Inflammatory macrophage (primary cell): ENCODE measurements at regions not wholly inside any gene's neighbourhood (a gene's known extent, or its start where the extent isn't known, plus 50 kb on each side); places are given as distances from the start of the nearest gene placed in this dataset.
"Not testable (repeated sequence)": the region's sequence is repeated elsewhere in the genome, so short reads cannot be mapped to it uniquely, and the experiment has no call there.

Experiments
- DNase-seq, 2 donors: peaks; one replicate each; pipeline ENCODE4 v3.0.0-alpha.2; 2020 to 2022

GRCh38 chr12:42910656-42911055 lies 321.1 kb upstream of the PRICKLE1 start:
- no peak for DNase-seq

DNA sequence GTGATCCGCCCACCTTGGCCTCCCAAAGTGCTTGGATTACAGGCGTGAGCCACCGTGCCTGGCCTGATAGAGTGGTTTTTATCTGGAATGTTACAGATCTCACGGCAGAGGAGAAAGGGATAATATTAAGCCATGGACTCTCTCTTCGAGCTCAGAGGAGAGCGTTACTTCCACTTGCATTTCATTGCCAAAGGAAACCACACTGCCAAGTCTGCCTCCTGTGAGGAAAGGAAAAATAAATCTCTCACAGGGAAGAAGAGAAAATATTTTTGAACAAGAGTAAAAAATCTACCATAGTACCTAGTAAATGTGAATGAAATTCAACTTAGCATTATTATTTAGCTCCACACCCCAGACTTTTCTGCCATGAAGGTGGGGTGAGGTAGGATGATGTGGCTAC lies 319.2 kb upstream of the PRICKLE1 start:
- DNase-seq = no peak

GRCh38 chr12:42906801-42907200 lies 317.3 kb upstream of the PRICKLE1 start:
- DNase-seq = not testable (repeated sequence)

DNA sequence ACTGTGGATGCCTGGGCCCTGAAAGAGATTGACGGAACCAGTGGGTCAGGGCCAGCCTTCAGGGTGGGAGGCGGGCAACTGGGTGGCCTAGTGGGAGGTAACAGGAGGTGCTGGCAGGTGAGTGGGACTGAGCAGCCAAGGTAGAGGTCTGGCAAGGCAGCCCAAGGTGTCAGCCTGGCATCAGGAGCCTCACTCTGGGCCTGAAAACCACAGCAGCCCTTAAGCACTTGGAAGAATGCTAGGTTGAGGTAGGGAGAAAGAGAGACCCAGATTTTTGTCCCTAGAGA lies 315.8 kb upstream of the PRICKLE1 start:
- DNase-seq = no peak

- DNase-seq = no peak
These were observed 315.3 kb upstream of the PRICKLE1 start for GRCh38 chr12:42904683-42905418.

DNA sequence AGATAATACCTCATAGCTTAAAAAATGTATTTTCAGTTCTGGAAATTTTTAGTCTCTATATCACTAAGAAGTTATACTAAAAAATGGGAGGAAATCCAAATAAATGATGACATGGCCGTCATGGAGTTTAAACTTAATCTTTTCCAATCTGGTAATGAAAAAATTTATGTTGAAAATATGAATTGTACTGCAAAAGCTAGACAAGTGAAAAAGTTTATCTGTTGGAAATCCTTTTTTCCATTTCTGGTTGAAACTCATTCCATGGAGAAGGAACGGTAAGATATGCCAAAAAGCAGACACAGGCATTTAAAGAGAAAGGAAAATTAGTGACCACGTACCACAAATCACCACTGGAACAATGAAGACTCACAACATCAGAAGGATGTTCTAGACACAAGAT lies 314.2 kb upstream of the PRICKLE1 start:
- DNase-seq = no peak

DNA sequence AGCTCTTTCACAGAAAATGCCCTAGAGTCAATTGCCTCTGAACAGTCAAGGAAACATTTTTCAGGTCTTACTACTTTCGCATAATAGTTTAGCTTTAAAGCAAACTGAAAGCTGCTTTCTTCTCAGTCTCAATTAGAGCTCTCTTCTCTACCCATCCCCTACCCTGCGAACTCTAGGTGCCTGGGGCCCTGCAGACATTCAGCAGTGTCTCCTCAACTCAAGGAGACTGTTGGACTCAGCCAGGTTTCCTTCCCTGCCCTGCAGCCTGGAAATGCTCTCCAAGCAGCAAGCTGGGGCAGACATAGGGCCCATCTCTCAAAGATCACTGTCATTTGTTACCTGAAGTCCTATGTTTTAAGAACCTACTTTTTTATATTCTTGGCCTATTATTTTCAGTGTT lies 312.5 kb upstream of the PRICKLE1 start:
- no peak for DNase-seq

DNA sequence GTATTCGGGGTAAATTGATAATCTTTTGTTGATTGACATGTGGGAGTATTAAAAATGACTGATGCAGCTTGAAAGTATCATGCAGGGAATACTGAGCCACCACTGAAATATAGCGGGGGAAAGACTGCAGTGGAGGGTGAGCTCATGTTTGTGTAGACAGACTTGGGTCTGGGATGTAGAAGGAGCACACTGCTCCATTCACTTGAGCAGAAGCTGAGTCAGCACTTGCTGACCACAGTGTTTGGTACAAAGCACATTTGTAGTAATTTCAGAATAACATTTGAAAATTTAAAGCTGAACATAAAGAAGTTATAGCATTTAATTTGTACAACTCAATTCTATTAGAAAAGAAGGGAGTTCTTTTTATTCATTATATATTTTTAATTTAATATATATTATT lies 304.3 kb upstream of the PRICKLE1 start:
- DNase-seq = no peak

- no peak for DNase-seq
These were observed 303.4 kb upstream of the PRICKLE1 start for GRCh38 chr12:42892702-42893551.

- DNase-seq = no peak
These were observed 298.1 kb upstream of the PRICKLE1 start for GRCh38 chr12:42887657-42888056.

- DNase-seq = no peak
These were observed 296.6 kb upstream of the PRICKLE1 start for GRCh38 chr12:42886160-42886559.

GRCh38 chr12:42885677-42886076 lies 296.1 kb upstream of the PRICKLE1 start:
- no peak for DNase-seq

DNA sequence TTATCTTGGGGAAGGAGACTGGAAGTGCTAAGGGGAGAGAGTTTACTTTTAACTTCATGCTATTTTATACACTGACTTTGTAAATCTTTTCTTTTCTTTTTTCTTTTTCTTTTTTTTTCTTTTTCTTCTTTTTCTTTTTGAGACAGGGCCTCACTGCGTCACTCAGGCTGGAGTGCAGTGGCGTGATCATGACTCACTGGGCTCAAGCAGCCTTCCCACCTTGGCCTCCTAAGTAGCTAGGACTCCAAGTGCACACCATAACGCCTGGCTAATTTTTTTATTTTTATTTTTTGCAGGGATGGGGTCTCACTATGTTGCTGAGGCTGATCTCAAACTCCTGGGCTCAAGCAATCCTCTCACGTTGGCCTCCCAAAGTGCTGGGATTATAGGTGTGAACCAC lies 294.6 kb upstream of the PRICKLE1 start:
- DNase-seq = no peak

DNA sequence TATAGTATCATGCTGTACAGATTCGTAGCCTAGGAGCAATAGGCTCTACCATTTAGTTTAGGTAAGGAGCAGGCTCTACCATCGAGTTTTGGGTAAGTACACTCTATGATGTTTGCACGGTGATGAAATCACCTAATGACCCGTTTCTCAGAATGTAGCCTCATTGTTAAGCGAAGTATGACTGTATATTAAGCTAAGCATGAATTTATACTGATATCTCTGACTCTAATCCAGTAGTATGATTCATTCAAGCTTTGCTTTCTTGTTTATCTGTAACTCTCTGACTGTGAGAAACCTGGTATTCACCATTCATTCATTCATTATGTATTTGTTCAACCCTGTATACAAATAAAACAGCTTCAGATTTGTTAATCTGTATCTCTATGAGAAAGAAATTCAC lies 283.9 kb upstream of the PRICKLE1 start:
- DNase-seq = no peak

- no peak for DNase-seq
These were observed 282.3 kb upstream of the PRICKLE1 start for GRCh38 chr12:42871816-42872215.

DNA sequence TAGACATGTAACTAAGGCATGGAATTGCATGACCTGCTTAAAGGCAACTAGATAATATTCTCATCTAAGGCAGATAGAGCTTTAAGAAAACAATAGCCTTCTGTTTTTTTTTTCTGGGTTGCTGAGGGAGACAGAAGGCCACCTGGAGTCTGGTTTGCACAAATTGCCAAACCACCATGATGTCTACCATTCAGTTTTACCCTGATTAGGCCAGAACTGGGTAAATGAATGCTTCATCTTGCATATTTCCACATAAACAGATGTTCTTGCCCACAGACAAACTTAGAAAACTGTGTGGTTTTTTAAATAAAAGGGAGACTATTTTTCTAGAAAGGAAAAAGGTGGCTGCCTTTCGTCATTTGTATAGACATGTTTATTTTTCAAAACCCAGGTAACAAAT lies 278.7 kb upstream of the PRICKLE1 start:
- DNase-seq = no peak

DNA sequence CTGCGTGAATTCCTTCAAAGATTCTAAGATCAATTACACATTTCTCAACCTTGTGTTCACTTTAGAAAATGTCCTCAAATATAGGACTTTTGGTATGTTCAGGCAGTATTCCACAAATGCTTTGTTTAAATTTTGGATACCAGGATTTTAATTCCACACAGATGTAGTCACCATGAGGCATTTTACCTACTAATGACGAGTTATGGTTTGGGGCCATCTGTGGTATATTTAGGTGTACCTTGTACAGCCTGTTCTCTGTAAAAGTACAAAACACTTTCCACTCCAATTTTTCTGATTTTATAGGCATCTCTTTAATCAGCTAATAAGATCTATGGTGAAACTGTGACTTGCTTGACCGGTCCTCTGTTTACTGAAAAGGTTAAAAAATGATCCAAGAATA lies 275.7 kb upstream of the PRICKLE1 start:
- no peak for DNase-seq

GRCh38 chr12:42862055-42862454 lies 272.5 kb upstream of the PRICKLE1 start:
- no peak for DNase-seq

- DNase-seq = not testable (repeated sequence)
These were observed 270.8 kb upstream of the PRICKLE1 start for GRCh38 chr12:42860331-42860730.

DNA sequence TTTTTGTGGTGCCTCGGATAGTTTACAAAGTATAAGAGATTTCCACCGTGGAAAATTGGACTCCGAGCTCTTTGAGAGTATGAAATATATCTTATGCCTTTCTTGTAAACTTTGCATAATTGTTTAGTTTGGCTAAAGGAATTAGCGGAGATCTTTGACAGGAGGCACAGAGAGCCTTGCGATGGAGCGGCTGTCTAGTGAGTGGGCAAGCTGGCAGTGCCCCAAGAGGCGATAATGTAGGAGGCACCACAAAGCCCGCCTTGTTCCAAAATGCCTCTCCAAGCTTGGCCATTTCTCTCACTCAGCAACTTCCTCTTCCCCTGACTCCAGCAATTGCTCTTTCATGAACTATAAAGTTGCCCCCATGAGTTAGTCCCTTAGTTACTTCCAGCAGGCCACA lies 270.1 kb upstream of the PRICKLE1 start:
- no peak for DNase-seq

GRCh38 chr12:42857106-42857505 lies 267.6 kb upstream of the PRICKLE1 start:
- DNase-seq = no peak

DNA sequence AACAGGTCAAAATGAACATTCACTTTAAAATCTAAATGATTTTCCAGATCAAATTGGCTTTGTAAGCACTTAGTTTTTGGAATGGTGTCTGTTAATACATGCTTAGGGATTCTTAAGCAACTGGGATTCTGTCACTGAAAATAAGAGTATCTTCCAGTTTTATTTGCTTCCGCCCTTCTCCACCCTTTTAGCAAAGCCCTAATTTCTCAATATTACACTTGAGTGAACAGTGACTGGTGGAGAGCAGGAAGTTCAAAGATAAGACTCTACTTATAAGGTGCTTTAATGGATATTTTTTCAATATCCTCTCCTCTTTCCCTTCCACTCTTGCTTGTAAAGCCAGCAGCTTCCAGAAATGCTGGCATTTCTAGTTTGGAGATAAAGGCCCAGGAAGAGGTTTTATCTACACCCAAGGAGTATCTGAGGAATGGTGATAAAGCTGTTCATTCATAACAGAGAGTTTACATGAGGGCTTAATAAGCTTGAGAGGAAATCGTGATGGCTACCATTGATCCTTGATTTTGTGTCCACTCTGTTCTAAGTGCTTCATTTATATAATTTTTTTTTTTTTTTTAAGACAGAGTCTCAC lies 265.9 kb upstream of the PRICKLE1 start:
- DNase-seq = no peak

DNA sequence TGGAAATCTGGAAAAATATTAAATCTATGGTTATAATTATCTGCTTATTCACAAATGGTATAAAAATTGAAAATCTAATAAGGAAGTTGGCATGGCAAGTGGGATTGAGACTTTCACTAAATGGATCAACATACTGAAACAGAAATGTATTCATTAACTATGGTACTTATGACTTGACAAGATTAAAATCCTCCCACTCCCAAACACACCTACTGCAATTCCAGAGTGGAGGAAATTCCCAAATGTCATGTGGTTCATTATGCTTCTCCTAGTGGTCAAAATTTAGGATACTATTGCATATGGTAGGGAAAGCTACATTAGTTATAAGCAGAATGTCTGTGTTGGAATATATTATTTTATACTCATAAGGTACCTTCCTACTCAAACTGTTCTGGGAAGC lies 265.3 kb upstream of the PRICKLE1 start:
- no peak for DNase-seq

GRCh38 chr12:42854208-42854607 lies 264.7 kb upstream of the PRICKLE1 start:
- DNase-seq = no peak
